ENCODE measurements at regions not wholly inside any gene's neighbourhood (a gene's known extent, or its start where the extent isn't known, plus 50 kb on each side); places are given as distances from the start of the nearest gene placed in this dataset.

- no peak for FAIRE-seq
These were observed 83.6 kb downstream of the HPGD start for GRCh38 chr4:174438711-174439110.

- FAIRE-seq, result no peak
These were observed 84.5 kb downstream of the HPGD start for GRCh38 chr4:174437749-174438148.

- no peak for FAIRE-seq
These were observed 85.0 kb downstream of the HPGD start for GRCh38 chr4:174437324-174437723.

GRCh38 chr4:174436377-174436776, 85.9 kb downstream of the HPGD start:
- no peak for FAIRE-seq

- FAIRE-seq, result no peak
These were observed 86.3 kb downstream of the HPGD start for GRCh38 chr4:174435974-174436373.

GRCh38 chr4:174434455-174434854, 87.8 kb downstream of the HPGD start:
- FAIRE-seq, result no peak

- FAIRE-seq, result no peak
These were observed 91.7 kb downstream of the HPGD start for GRCh38 chr4:174430576-174430975.

GRCh38 chr4:174429701-174430410, 92.4 kb downstream of the HPGD start:
- FAIRE-seq, result no peak

- FAIRE-seq, result no peak
These were observed 94.6 kb downstream of the HPGD start for GRCh38 chr4:174427571-174428140.

- FAIRE-seq, result no peak
These were observed 96.6 kb downstream of the HPGD start for GRCh38 chr4:174425669-174426068.

GRCh38 chr4:174423257-174423944, 98.9 kb downstream of the HPGD start:
- no peak for FAIRE-seq

- no peak for FAIRE-seq
These were observed 99.4 kb downstream of the HPGD start for GRCh38 chr4:174422893-174423256.

GRCh38 chr4:174420316-174420715, 102.0 kb downstream of the HPGD start:
- FAIRE-seq, result no peak

GRCh38 chr4:174418640-174419212, 103.6 kb downstream of the HPGD start:
- FAIRE-seq, result no peak

GRCh38 chr4:174408841-174409552, 113.3 kb downstream of the HPGD start:
- FAIRE-seq, result no peak

- FAIRE-seq, result no peak
These were observed 115.9 kb downstream of the HPGD start for GRCh38 chr4:174406383-174406782.

- FAIRE-seq, result no peak
These were observed 116.4 kb downstream of the HPGD start for GRCh38 chr4:174405923-174406322.

- no peak for FAIRE-seq
These were observed 117.6 kb downstream of the HPGD start for GRCh38 chr4:174404677-174405076.

GRCh38 chr4:174403177-174403543, 119.1 kb downstream of the HPGD start:
- no peak for FAIRE-seq

GRCh38 chr4:174402470-174403176, 118.9 kb downstream of the CEP44 start:
- FAIRE-seq, result no peak

- no peak for FAIRE-seq
These were observed 117.9 kb downstream of the CEP44 start for GRCh38 chr4:174401471-174402130.

All from TTC549 (cell line).